ENCODE measurements at regions not wholly inside any gene's neighbourhood (a gene's known extent, or its start where the extent isn't known, plus 50 kb on each side); places are given as distances from the start of the nearest gene placed in this dataset.

DNA sequence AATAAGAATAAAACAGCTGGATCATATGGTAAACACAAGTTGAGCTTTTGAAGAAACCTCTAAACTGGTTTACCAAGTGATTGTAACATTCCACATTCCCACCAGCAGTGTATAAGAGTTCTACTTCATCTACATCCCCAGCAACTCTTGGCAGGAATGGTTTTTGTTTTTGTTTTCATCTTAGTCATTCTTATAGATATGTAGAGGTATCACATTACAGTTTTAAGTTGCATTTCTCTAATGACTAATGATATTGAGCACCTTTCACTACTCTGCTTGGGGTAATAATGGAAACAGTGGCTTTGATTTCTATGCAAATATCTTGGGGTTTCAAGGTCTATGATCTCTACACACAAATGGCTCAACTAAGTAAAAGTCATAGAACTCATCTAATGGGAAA lies 614.5 kb downstream of the TBC1D4 start:
- TF ChIP-seq SIX5 (IDR thresholded peaks at IDR 0.05; ENCODE audit: low read depth, low read length, severe bottlenecking) (no peak), ZNF217 (IDR thresholded peaks at IDR 0.05) (no peak), SP1 (IDR thresholded peaks at IDR 0.05; ENCODE audit: low read depth, low read length) (no peak), ZNF384 (IDR thresholded peaks at IDR 0.05; ENCODE audit: borderline replicate concordance, low read depth, low read length) (no peak), SREBF1 (IDR thresholded peaks at IDR 0.05; ENCODE audit: low read length) (no peak)
- TF ChIP-seq, protein P1, sequence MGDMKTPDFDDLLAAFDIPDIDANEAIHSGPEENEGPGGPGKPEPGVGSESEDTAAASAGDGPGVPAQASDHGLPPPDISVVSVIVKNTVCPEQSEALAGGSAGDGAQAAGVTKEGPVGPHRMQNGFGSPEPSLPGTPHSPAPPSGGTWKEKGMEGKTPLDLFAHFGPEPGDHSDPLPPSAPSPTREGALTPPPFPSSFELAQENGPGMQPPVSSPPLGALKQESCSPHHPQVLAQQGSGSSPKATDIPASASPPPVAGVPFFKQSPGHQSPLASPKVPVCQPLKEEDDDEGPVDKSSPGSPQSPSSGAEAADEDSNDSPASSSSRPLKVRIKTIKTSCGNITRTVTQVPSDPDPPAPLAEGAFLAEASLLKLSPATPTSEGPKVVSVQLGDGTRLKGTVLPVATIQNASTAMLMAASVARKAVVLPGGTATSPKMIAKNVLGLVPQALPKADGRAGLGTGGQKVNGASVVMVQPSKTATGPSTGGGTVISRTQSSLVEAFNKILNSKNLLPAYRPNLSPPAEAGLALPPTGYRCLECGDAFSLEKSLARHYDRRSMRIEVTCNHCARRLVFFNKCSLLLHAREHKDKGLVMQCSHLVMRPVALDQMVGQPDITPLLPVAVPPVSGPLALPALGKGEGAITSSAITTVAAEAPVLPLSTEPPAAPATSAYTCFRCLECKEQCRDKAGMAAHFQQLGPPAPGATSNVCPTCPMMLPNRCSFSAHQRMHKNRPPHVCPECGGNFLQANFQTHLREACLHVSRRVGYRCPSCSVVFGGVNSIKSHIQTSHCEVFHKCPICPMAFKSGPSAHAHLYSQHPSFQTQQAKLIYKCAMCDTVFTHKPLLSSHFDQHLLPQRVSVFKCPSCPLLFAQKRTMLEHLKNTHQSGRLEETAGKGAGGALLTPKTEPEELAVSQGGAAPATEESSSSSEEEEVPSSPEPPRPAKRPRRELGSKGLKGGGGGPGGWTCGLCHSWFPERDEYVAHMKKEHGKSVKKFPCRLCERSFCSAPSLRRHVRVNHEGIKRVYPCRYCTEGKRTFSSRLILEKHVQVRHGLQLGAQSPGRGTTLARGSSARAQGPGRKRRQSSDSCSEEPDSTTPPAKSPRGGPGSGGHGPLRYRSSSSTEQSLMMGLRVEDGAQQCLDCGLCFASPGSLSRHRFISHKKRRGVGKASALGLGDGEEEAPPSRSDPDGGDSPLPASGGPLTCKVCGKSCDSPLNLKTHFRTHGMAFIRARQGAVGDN (IDR thresholded peaks at IDR 0.05), result no peak
- TF ChIP-seq, protein P2, sequence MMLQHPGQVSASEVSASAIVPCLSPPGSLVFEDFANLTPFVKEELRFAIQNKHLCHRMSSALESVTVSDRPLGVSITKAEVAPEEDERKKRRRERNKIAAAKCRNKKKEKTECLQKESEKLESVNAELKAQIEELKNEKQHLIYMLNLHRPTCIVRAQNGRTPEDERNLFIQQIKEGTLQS (IDR thresholded peaks at IDR 0.05; ENCODE audit: borderline replicate concordance, extremely low read depth, low read depth, low read length), result no peak
